ENCODE measurements at regions not wholly inside any gene's neighbourhood (a gene's known extent, or its start where the extent isn't known, plus 50 kb on each side); places are given as distances from the start of the nearest gene placed in this dataset.

- Histone ChIP-seq H3K14ac (replicated peaks; ENCODE audit: low read depth, low read length) (no peak overlapping the region), H3K56ac (ENCODE audit: extremely low read depth, insufficient read depth, low read length) (no peak overlapping the region), H3K23ac (ENCODE audit: low read depth, low read length) (no peak overlapping the region), H3K18ac (ENCODE audit: low read depth, low read length) (no peak overlapping the region), H3K27me3 (ENCODE audit: control insufficient read depth, insufficient read depth, low read length) (no peaks in the 10 kb centered on the region), H2BK5ac (ENCODE audit: low read depth, low read length, poor library complexity, severe bottlenecking) (no peak overlapping the region), H3K9ac (ENCODE audit: low read depth, low read length) (no peak overlapping the region), H4K20me1 (ENCODE audit: insufficient read depth, low read length) (no peaks in the 10 kb centered on the region), H2AK9ac (replicated peaks; ENCODE audit: low read depth, low read length, poor library complexity) (no peak overlapping the region), H3K4me3 (ENCODE audit: insufficient read depth, low read depth, low read length) (no peak overlapping the region), H3K79me1 (ENCODE audit: low read depth in 1 of 2, low read length in 2 of 2) (no peaks in the 10 kb centered on the region), H4K5ac (ENCODE audit: low read depth, low read length) (no peak overlapping the region), H3K9me1 (ENCODE audit: insufficient read depth, low read length) (no peaks in the 10 kb centered on the region), H2AK5ac (ENCODE audit: low read depth, low read length) (no peak overlapping the region), H3K4ac (ENCODE audit: low read depth, low read length) (no peak overlapping the region), H4K91ac (ENCODE audit: insufficient read depth, low read depth, low read length) (no peak overlapping the region), H2AFZ (replicated peaks; ENCODE audit: low read length, poor library complexity) (no peak overlapping the region), H2BK20ac (ENCODE audit: low read depth, low read length) (no peak overlapping the region), H3K9me3 (ENCODE audit: control insufficient read depth, insufficient read depth, low read length) (no peaks in the 10 kb centered on the region), H2BK120ac (ENCODE audit: low read depth, low read length) (no peak overlapping the region), H2BK15ac (ENCODE audit: low read depth, low read length) (no peak overlapping the region), H3K27ac (ENCODE audit: insufficient read depth, low read length) (no peak overlapping the region), H3K36me3 (ENCODE audit: control insufficient read depth, insufficient read depth, low read length) (no peaks in the 10 kb centered on the region), H3K4me1 (ENCODE audit: control insufficient read depth, insufficient read depth, low read length) (no peaks in the 10 kb centered on the region), H4K8ac (ENCODE audit: low read depth in 2 of 2, low read length in 2 of 2) (no peak overlapping the region), H3K4me2 (ENCODE audit: low read depth, low read length) (no peak overlapping the region)
- TF ChIP-seq SMC3 (IDR thresholded peaks at IDR 0.05; ENCODE audit: low read depth, low read length) (no peak), CHD1 (IDR thresholded peaks at IDR 0.05; ENCODE audit: low read depth, low read length) (no peak), NFE2L2 (IDR thresholded peaks at IDR 0.05; ENCODE audit: low read depth, low read length) (no peak), USF2 (IDR thresholded peaks at IDR 0.05; ENCODE audit: low read depth, low read length) (no peak), MAZ (IDR thresholded peaks at IDR 0.05; ENCODE audit: borderline replicate concordance, low read depth, low read length) (no peak), CEBPB (IDR thresholded peaks at IDR 0.05; ENCODE audit: low read depth, low read length) (no peak), MAFK (IDR thresholded peaks at IDR 0.05; ENCODE audit: low read depth, low read length) (no peak), FOS (IDR thresholded peaks at IDR 0.05; ENCODE audit: low read depth, low read length) (no peak), RFX5 (IDR thresholded peaks at IDR 0.05; ENCODE audit: low read depth, low read length) (no peak), RCOR1 (IDR thresholded peaks at IDR 0.05; ENCODE audit: insufficient replicate concordance, low read length) (no peak), ELK1 (IDR thresholded peaks at IDR 0.05; ENCODE audit: borderline replicate concordance, low read depth, low read length) (no peak), CTCF (conservative IDR thresholded peaks at IDR 0.05; ENCODE audit: low read depth, low read length) (no peak), POLR2A (IDR thresholded peaks at IDR 0.05; ENCODE audit: low read depth, low read length) (no peak), BHLHE40 (IDR thresholded peaks at IDR 0.05; ENCODE audit: low read depth, low read length) (no peak), MXI1 (IDR thresholded peaks at IDR 0.05; ENCODE audit: borderline replicate concordance, low read depth, low read length) (no peak), RAD21 (IDR thresholded peaks at IDR 0.05; ENCODE audit: low read length) (no peak)
- BruUV-seq (replicated peaks) = no TSS peak
- in situ Hi-C loops (cut with MboI; ENCODE audit: low sequenced_read_pairs) = no loop called here
- ATAC-seq (ENCODE audit: low read depth) (no peak), DNase-seq (no peak)
- dilution Hi-C loops (cut with HindIII; ENCODE audit: low sequenced_read_pairs, unreplicated experiment) = no loop called here
- ChIA-PET POLR2A (ENCODE audit: unreplicated experiment) (no interaction called here), CTCF (no interaction called here)
- intact Hi-C loops (cut with micrococcal nuclease) = no loop called here
- WGBS, 2 experiments (ENCODE audit: extremely low coverage in 2 of 2, insufficient read length in 1 of 2) = 33% methylated on average over 1 of the region's 6 CpGs; no CpG with 5 or more reads in 1 of the 2 experiments
Observed at GRCh38 chr12:81015510-81015909, 62.4 kb upstream of the ACSS3 start.
